ENCODE measurements at regions not wholly inside any gene's neighbourhood (a gene's known extent, or its start where the extent isn't known, plus 50 kb on each side); places are given as distances from the start of the nearest gene placed in this dataset.
A peak's percentile ranks its signal among the peaks of the same experiment; 100 is the strongest.

GRCh38 chr15:35690089-35690488, 144.1 kb upstream of the DPH6 start:
- H3K4me1 ChIP-seq, result peaks cover 30 to 43% of the 10 kb centered on the region in 2 donors
- DNase-seq (no peak), ATAC-seq (no peak)
- in situ Hi-C loops (cut with MboI; ENCODE audit: low sequenced_read_pairs in 4 of 4) (no loop called here), intact Hi-C loops (cut with DNase I; ENCODE audit: low total_unique reads) (no loop called here)
- peak overlapping the region; percentile 61 to 85 (median 84) for H3K27ac ChIP-seq
- no peaks in the 10 kb centered on the region for H3K36me3 ChIP-seq
- no peaks in the 10 kb centered on the region for H3K9me3 ChIP-seq
- H3K4me3 ChIP-seq, result no peak overlapping the region
- no peaks in the 10 kb centered on the region for H3K27me3 ChIP-seq
- no peak for TF ChIP-seq CTCF (IDR thresholded peaks at IDR 0.05 in 4 of 5, conservative IDR thresholded peaks at IDR 0.05 in 1 of 5)
- TF ChIP-seq POLR2A (IDR thresholded peaks at IDR 0.05), result no peak

GRCh38 chr15:35690698-35691116, 144.7 kb upstream of the DPH6 start:
- in situ Hi-C loops (cut with MboI; ENCODE audit: low sequenced_read_pairs in 4 of 4), result no loop called here

GRCh38 chr15:35691173-35691761, 145.3 kb upstream of the DPH6 start:
- Histone ChIP-seq H3K4me3 (peak overlapping the region; percentile 0 to 15 (median 9)), H3K4me1 (peaks cover 30 to 43% of the 10 kb centered on the region in 2 donors), H3K27ac (peak overlapping the region; percentile 61 to 85 (median 84)), H3K9me3 (no peaks in the 10 kb centered on the region), H3K27me3 (no peaks in the 10 kb centered on the region), H3K36me3 (no peaks in the 10 kb centered on the region)
- intact Hi-C loops (cut with DNase I; ENCODE audit: low total_unique reads) (no loop called here), in situ Hi-C loops (cut with MboI; ENCODE audit: low sequenced_read_pairs in 4 of 4) (no loop called here)
- ATAC-seq, result peak; percentile 35 to 63
- no peak for TF ChIP-seq POLR2A (IDR thresholded peaks at IDR 0.05)
- no peak for TF ChIP-seq CTCF (IDR thresholded peaks at IDR 0.05 in 4 of 5, conservative IDR thresholded peaks at IDR 0.05 in 1 of 5)
- no peak for DNase-seq

More at GRCh38 chr15:35690698-35691116, 144.7 kb upstream of the DPH6 start:
- DNase-seq, result peak in 1 of 2 donors; percentile 25
- H3K4me1 ChIP-seq, result peaks cover 30 to 43% of the 10 kb centered on the region in 2 donors
- H3K27ac ChIP-seq, result peak overlapping the region; percentile 61 to 85 (median 84)
- intact Hi-C loops (cut with DNase I; ENCODE audit: low total_unique reads), result no loop called here
- H3K27me3 ChIP-seq, result no peaks in the 10 kb centered on the region
- TF ChIP-seq CTCF (IDR thresholded peaks at IDR 0.05 in 4 of 5, conservative IDR thresholded peaks at IDR 0.05 in 1 of 5) (no peak), POLR2A (IDR thresholded peaks at IDR 0.05) (no peak)
- H3K4me3 ChIP-seq, result peak overlapping the region; percentile 0 to 20 (median 14)
- ATAC-seq, result peak; percentile 91 to 94
- no peaks in the 10 kb centered on the region for H3K36me3 ChIP-seq
- no peaks in the 10 kb centered on the region for H3K9me3 ChIP-seq

- no peak for TF ChIP-seq POLR2A (IDR thresholded peaks at IDR 0.05)
- no peak for TF ChIP-seq CTCF (IDR thresholded peaks at IDR 0.05 in 4 of 5, conservative IDR thresholded peaks at IDR 0.05 in 1 of 5)
- peak overlapping the region; percentile 61 to 85 (median 84) for H3K27ac ChIP-seq
- H3K4me3 ChIP-seq, result no peak overlapping the region
- ATAC-seq (no peak), DNase-seq (no peak)
- H3K36me3 ChIP-seq, result no peaks in the 10 kb centered on the region
- H3K9me3 ChIP-seq, result no peaks in the 10 kb centered on the region
- in situ Hi-C loops (cut with MboI; ENCODE audit: low sequenced_read_pairs in 4 of 4) (no loop called here), intact Hi-C loops (cut with DNase I; ENCODE audit: low total_unique reads) (no loop called here)
- H3K4me1 ChIP-seq, result peaks cover 30 to 49% of the 10 kb centered on the region in 2 donors
- no peaks in the 10 kb centered on the region for H3K27me3 ChIP-seq
Measured at GRCh38 chr15:35691891-35692867, 146.2 kb upstream of the DPH6 start.
